PC-3 (cell line): ENCODE measurements at regions not wholly inside any gene's neighbourhood (a gene's known extent, or its start where the extent isn't known, plus 50 kb on each side); places are given as distances from the start of the nearest gene placed in this dataset.

Source experiments
- CTCF ChIP-seq: fragments of 300-600 bp; sonication (generic); conservative IDR thresholded peaks from 2 replicates; pipeline ENCODE4 v1.5.1; 2017; ENCODE audit warnings: antibody characterized with exemption, low read depth, mild to moderate bottlenecking, low read length
- EZH2 ChIP-seq: fragments of 300-600 bp; sonication (generic); IDR thresholded peaks from one replicate; pipeline ENCODE4 v1.6.1; 2017; ENCODE audit warnings: antibody characterized with exemption, mild to moderate bottlenecking, low read length; ENCODE audit not compliant: unreplicated experiment
- EZH2phosphoT487 ChIP-seq: fragments of 300-600 bp; sonication (generic); IDR thresholded peaks from 2 replicates; pipeline ENCODE4 v1.6.1; 2018; ENCODE audit warnings: mild to moderate bottlenecking, antibody characterized with exemption, low read length, borderline replicate concordance

- TF ChIP-seq CTCF (no peak), EZH2 (no peak), EZH2phosphoT487 (no peak)
Observed at GRCh38 chr5:119742311-119742710, 113.0 kb downstream of the FAM170A start.
